Mesendoderm (in vitro differentiated cells): ENCODE measurements at regions not wholly inside any gene's neighbourhood (a gene's known extent, or its start where the extent isn't known, plus 50 kb on each side); places are given as distances from the start of the nearest gene placed in this dataset.

Source experiments
- DNase-seq: peaks from one replicate; pipeline ENCODE4 v3.0.0; 2013
- H2AK5ac ChIP-seq: 2 replicates; pipeline ENCODE4 v1.6.1; 2013; ENCODE audit warnings: low read length, inconsistent platforms
- H2BK120ac ChIP-seq: 2 replicates; pipeline ENCODE4 v1.6.1; 2013; ENCODE audit warnings: low read depth, mild to moderate bottlenecking, low read length, moderate library complexity, mixed read lengths
- H2BK15ac ChIP-seq: replicated peaks from 2 replicates; pipeline ENCODE4 v1.6.1; 2013; ENCODE audit warnings: low read depth, mild to moderate bottlenecking, moderate library complexity
- H2BK5ac ChIP-seq: 2 replicates; pipeline ENCODE4 v1.6.1; 2013; ENCODE audit warnings: low read length, inconsistent platforms
- H3K18ac ChIP-seq: 2 replicates; pipeline ENCODE4 v1.6.1; 2013; ENCODE audit warnings: mild to moderate bottlenecking, low read length, mixed read lengths
- H3K23ac ChIP-seq: one replicate; pipeline ENCODE4 v1.6.1; 2013; ENCODE audit warnings: low read length
- H3K27ac ChIP-seq: 2 replicates; pipeline ENCODE4 v1.5.1; 2013; ENCODE audit warnings: low read depth, mild to moderate bottlenecking, inconsistent platforms, low read length, moderate library complexity
- H3K27me3 ChIP-seq: 2 replicates; pipeline ENCODE4 v1.6.1; 2013; ENCODE audit warnings: low read length, control low read depth, mild to moderate bottlenecking, inconsistent platforms; ENCODE audit not compliant: insufficient read depth, poor library complexity
- H3K36me3 ChIP-seq: 2 replicates; pipeline ENCODE4 v1.6.1; 2013; ENCODE audit warnings: low read length, inconsistent platforms; ENCODE audit not compliant: control insufficient read depth, insufficient read depth
- H3K4ac ChIP-seq: one replicate; pipeline ENCODE4 v1.6.1; 2013; ENCODE audit warnings: low read depth, mild to moderate bottlenecking, low read length, moderate library complexity
- H3K4me1 ChIP-seq: 2 replicates; pipeline ENCODE4 v1.6.1; 2013; ENCODE audit warnings: low read depth, low read length, inconsistent platforms; ENCODE audit not compliant: control insufficient read depth
- H3K4me2 ChIP-seq: 2 replicates; pipeline ENCODE4 v1.6.1; 2013; ENCODE audit warnings: low read length
- H3K4me3 ChIP-seq: 2 replicates; pipeline ENCODE4 v1.5.1; 2013; ENCODE audit warnings: mild to moderate bottlenecking, low read length
- H3K56ac ChIP-seq: one replicate; pipeline ENCODE4 v1.6.1; 2013; ENCODE audit warnings: low read length
- H3K79me1 ChIP-seq: 2 replicates; pipeline ENCODE4 v1.6.1; 2013; ENCODE audit warnings: low read length, inconsistent platforms
- H3K79me2 ChIP-seq: 2 replicates; pipeline ENCODE4 v1.6.1; 2013; ENCODE audit warnings: mild to moderate bottlenecking, low read length; ENCODE audit not compliant: control insufficient read depth, insufficient read depth
- H3K9ac ChIP-seq: 2 replicates; pipeline ENCODE4 v1.6.1; 2013; ENCODE audit warnings: low read length, inconsistent platforms
- H4K5ac ChIP-seq: one replicate; pipeline ENCODE4 v1.6.1; 2013; ENCODE audit warnings: low read length
- H4K8ac ChIP-seq: one replicate; pipeline ENCODE4 v1.6.1; 2013; ENCODE audit warnings: low read depth, mild to moderate bottlenecking, control low read depth, low read length, moderate library complexity
- WGBS: extraction: QIAGEN DNeasy Blood & Tissue Kit; methylation state at CpG from one replicate; pipeline ENCODE4 v1.1.7; 2013; ENCODE audit warnings: low lambda C conversion rate, missing lambda C conversion rate; ENCODE audit not compliant: insufficient coverage; ENCODE audit errors: extremely low coverage; 5-methylcytosine and 5-hydroxymethylcytosine counted together

DNA sequence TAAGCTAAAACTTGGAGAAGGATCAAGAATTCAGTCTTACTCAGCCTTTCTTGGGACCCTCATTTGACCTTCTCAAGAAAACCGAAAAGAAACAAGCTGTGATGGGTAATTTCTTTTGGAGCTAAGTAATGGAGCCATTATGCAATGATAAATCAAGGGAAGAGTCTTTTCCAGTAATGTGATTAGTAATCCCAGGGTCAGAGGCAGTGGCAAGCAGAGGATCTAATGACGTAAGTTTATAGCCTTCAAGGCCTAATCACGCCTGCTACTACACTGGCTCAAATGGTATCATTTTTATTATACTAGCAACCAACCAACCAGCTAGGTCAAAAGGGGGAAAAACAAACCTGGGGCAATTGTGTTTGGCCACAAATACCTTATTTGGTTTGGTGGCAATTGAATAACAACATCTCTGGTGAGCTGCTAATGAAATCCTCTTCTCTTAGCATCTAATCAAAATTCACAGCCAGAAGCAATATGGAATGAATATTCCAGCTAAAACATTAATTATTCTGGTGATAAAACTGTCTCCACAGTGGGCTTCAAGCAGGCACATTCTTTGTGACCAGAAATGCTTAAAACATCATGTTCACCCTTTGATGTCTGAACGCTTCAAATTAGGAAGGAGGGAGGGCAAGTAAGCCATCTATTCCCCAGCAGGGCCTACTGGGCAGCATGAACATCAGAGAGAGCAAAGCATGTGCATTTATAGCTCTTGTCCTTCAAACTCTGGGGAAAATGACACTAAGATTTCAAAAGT lies 114.9 kb upstream of the SULT1C3 start:
- DNase-seq, result no peak
- Histone ChIP-seq H3K18ac (no peak overlapping the region), H3K27ac (no peak overlapping the region), H3K36me3 (no peaks in the 10 kb centered on the region), H3K56ac (no peak overlapping the region), H3K79me2 (no peaks in the 10 kb centered on the region), H2AK5ac (no peak overlapping the region), H4K5ac (no peak overlapping the region), H3K27me3 (no peaks in the 10 kb centered on the region), H3K23ac (no peak overlapping the region), H3K4me3 (no peak overlapping the region), H4K8ac (no peak overlapping the region), H3K4me2 (no peak overlapping the region), H3K79me1 (no peaks in the 10 kb centered on the region), H2BK15ac (no peak overlapping the region), H2BK5ac (no peak overlapping the region), H3K9ac (no peak overlapping the region), H2BK120ac (no peak overlapping the region), H3K4me1 (no peaks in the 10 kb centered on the region), H3K4ac (no peak overlapping the region)
- no CpG with 5 or more reads among the region's 4 CpGs for WGBS

DNA sequence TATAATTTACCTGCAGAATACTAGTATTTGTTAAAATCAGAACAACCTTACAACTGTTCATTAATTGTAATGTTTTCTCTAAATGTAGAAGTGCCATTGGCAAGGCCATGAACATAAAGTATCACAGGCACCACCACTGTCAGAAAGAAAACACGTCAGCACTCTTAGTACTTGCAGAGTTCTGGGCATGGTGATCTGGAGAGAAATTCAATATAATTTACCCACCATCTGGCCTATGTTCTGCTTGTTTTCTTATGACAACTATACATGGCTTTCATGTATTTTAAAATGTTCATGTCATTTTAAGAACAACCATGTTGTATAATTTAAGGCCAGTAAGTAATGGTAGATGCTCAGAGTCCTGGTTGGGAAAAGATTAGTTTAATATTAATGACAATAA lies 114.2 kb upstream of the SULT1C3 start:
- no peak overlapping the region for H2AK5ac ChIP-seq
- no peak overlapping the region for H2BK120ac ChIP-seq
- H3K9ac ChIP-seq, result no peak overlapping the region
- no peaks in the 10 kb centered on the region for H3K79me1 ChIP-seq
- H3K4me3 ChIP-seq, result no peak overlapping the region
- H2BK5ac ChIP-seq, result no peak overlapping the region
- no peak overlapping the region for H4K8ac ChIP-seq
- H3K56ac ChIP-seq, result no peak overlapping the region
- no peak overlapping the region for H2BK15ac ChIP-seq
- H3K79me2 ChIP-seq, result no peaks in the 10 kb centered on the region
- no peaks in the 10 kb centered on the region for H3K4me1 ChIP-seq
- no peak overlapping the region for H3K4me2 ChIP-seq
- WGBS, result no CpG with 5 or more reads among the region's 1 CpG
- H3K18ac ChIP-seq, result no peak overlapping the region
- H3K27ac ChIP-seq, result no peak overlapping the region
- DNase-seq, result no peak
- no peaks in the 10 kb centered on the region for H3K36me3 ChIP-seq
- H4K5ac ChIP-seq, result no peak overlapping the region
- H3K23ac ChIP-seq, result no peak overlapping the region
- no peaks in the 10 kb centered on the region for H3K27me3 ChIP-seq
- no peak overlapping the region for H3K4ac ChIP-seq

GRCh38 chr2:108128249-108128648 lies 111.5 kb upstream of the SULT1C3 start:
- Histone ChIP-seq H3K18ac (no peak overlapping the region), H3K27me3 (no peaks in the 10 kb centered on the region), H2BK15ac (no peak overlapping the region), H3K23ac (no peak overlapping the region), H2AK5ac (no peak overlapping the region), H3K4ac (no peak overlapping the region), H3K79me1 (no peaks in the 10 kb centered on the region), H3K56ac (no peak overlapping the region), H4K8ac (no peak overlapping the region), H3K36me3 (no peaks in the 10 kb centered on the region), H3K9ac (no peak overlapping the region), H3K4me1 (no peaks in the 10 kb centered on the region), H3K4me3 (no peak overlapping the region), H3K4me2 (no peak overlapping the region), H3K27ac (no peak overlapping the region), H2BK120ac (no peak overlapping the region), H2BK5ac (no peak overlapping the region), H3K79me2 (no peaks in the 10 kb centered on the region), H4K5ac (no peak overlapping the region)
- no peak for DNase-seq
- no CpG with 5 or more reads among the region's 4 CpGs for WGBS

DNA sequence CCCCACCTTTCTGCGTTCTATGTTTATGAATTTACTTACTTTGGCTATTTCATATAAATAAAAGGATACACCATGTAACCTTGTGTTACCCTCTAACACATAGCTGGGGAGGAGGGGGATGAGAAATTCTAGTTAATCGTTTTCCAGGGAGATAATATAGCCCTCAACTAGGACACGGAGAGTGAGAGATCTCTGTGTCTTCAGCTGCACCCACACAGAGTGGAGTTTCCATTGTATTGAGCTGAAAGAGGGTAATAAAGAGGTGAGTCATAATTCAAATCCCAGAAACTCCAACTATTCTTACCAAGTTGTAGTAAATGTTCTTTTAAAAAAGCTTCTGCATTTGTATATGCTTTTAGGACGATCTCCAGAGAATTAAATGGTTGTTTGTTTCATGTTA lies 110.1 kb upstream of the SULT1C3 start:
- no peak overlapping the region for H3K56ac ChIP-seq
- peak; percentile 5 for DNase-seq
- no peak overlapping the region for H3K4me3 ChIP-seq
- 100% methylated on average over 1 of the region's 4 CpGs for WGBS
- H3K18ac ChIP-seq, result no peak overlapping the region
- H3K79me2 ChIP-seq, result no peaks in the 10 kb centered on the region
- no peak overlapping the region for H2BK15ac ChIP-seq
- H3K36me3 ChIP-seq, result no peaks in the 10 kb centered on the region
- no peak overlapping the region for H3K27ac ChIP-seq
- no peak overlapping the region for H3K9ac ChIP-seq
- no peak overlapping the region for H2BK5ac ChIP-seq
- no peaks in the 10 kb centered on the region for H3K4me1 ChIP-seq
- H2AK5ac ChIP-seq, result no peak overlapping the region
- H3K4me2 ChIP-seq, result no peak overlapping the region
- H3K27me3 ChIP-seq, result no peaks in the 10 kb centered on the region
- H4K8ac ChIP-seq, result no peak overlapping the region
- no peak overlapping the region for H2BK120ac ChIP-seq
- H3K23ac ChIP-seq, result no peak overlapping the region
- no peak overlapping the region for H3K4ac ChIP-seq
- H3K79me1 ChIP-seq, result no peaks in the 10 kb centered on the region
- H4K5ac ChIP-seq, result no peak overlapping the region

- H3K18ac ChIP-seq, result no peak overlapping the region
- H3K79me2 ChIP-seq, result no peaks in the 10 kb centered on the region
- no peak overlapping the region for H3K56ac ChIP-seq
- WGBS, result no CpG with 5 or more reads among the region's 2 CpGs
- H3K23ac ChIP-seq, result no peak overlapping the region
- H2BK5ac ChIP-seq, result no peak overlapping the region
- no peak overlapping the region for H3K4me3 ChIP-seq
- H3K36me3 ChIP-seq, result no peaks in the 10 kb centered on the region
- no peaks in the 10 kb centered on the region for H3K4me1 ChIP-seq
- H3K9ac ChIP-seq, result no peak overlapping the region
- no peak overlapping the region for H2AK5ac ChIP-seq
- H4K8ac ChIP-seq, result no peak overlapping the region
- H3K4me2 ChIP-seq, result no peak overlapping the region
- peaks cover 2% of the 10 kb centered on the region for H3K27me3 ChIP-seq
- no peak for DNase-seq
- H3K4ac ChIP-seq, result no peak overlapping the region
- H2BK15ac ChIP-seq, result no peak overlapping the region
- no peak overlapping the region for H3K27ac ChIP-seq
- H4K5ac ChIP-seq, result no peak overlapping the region
- H3K79me1 ChIP-seq, result no peaks in the 10 kb centered on the region
- no peak overlapping the region for H2BK120ac ChIP-seq
Measured at GRCh38 chr2:108133457-108133856, 106.3 kb upstream of the SULT1C3 start.

DNA sequence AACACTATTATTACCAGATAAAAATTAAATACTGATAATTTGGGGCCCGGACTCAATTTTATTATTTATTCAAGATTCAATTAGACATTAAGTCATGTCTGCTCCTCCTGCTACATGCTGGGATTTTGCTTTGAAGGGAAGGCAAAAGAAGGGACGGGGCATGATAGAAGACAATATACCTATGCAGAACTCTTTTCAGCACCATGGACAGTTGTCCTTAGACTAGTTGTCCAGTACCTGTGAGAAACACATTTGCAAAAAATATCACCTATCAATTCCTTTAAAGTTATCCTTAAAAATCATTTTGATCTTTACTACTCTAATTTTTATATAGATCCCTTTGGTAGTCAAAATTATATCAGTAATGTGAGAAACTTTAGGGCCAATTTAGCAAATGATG lies 100.2 kb upstream of the SULT1C3 start:
- DNase-seq, result peak; percentile 47
- no peaks in the 10 kb centered on the region for H3K36me3 ChIP-seq
- no peak overlapping the region for H2BK120ac ChIP-seq
- H4K8ac ChIP-seq, result no peak overlapping the region
- no peak overlapping the region for H3K56ac ChIP-seq
- H3K18ac ChIP-seq, result no peak overlapping the region
- H3K27ac ChIP-seq, result no peak overlapping the region
- no peak overlapping the region for H2AK5ac ChIP-seq
- H3K79me2 ChIP-seq, result no peaks in the 10 kb centered on the region
- no peak overlapping the region for H3K4me2 ChIP-seq
- H4K5ac ChIP-seq, result no peak overlapping the region
- no peak overlapping the region for H2BK15ac ChIP-seq
- WGBS, result no CpG with 5 or more reads among the region's 2 CpGs
- no peak overlapping the region for H3K4me3 ChIP-seq
- no peak overlapping the region for H3K23ac ChIP-seq
- H3K4ac ChIP-seq, result no peak overlapping the region
- H3K4me1 ChIP-seq, result no peaks in the 10 kb centered on the region
- no peak overlapping the region for H3K9ac ChIP-seq
- no peak overlapping the region for H2BK5ac ChIP-seq
- peaks cover 2% of the 10 kb centered on the region for H3K27me3 ChIP-seq
- no peaks in the 10 kb centered on the region for H3K79me1 ChIP-seq
